ENCODE measurements at regions not wholly inside any gene's neighbourhood (a gene's known extent, or its start where the extent isn't known, plus 50 kb on each side); places are given as distances from the start of the nearest gene placed in this dataset.
"Not testable (repeated sequence)": the region's sequence is repeated elsewhere in the genome, so short reads cannot be mapped to it uniquely, and the experiment has no call there.

- DNase-seq (ENCODE audit: low spot score in 2 of 2) (no peak), FAIRE-seq (no peak)
Measured at GRCh38 chr14:86790408-86791364, 1202.3 kb downstream of the GALC start.

- DNase-seq (ENCODE audit: low spot score in 2 of 2) (no peak), FAIRE-seq (no peak)
Measured at GRCh38 chr14:86788224-86788623, 1204.8 kb downstream of the GALC start.

- FAIRE-seq (no peak), DNase-seq (ENCODE audit: low spot score in 2 of 2) (no peak)
Measured at GRCh38 chr14:86787717-86788116, 1205.3 kb downstream of the GALC start.

GRCh38 chr14:86782092-86782580 is 1210.8 kb downstream of the GALC start:
- DNase-seq (ENCODE audit: low spot score in 2 of 2), result no peak
- no peak for FAIRE-seq

DNA sequence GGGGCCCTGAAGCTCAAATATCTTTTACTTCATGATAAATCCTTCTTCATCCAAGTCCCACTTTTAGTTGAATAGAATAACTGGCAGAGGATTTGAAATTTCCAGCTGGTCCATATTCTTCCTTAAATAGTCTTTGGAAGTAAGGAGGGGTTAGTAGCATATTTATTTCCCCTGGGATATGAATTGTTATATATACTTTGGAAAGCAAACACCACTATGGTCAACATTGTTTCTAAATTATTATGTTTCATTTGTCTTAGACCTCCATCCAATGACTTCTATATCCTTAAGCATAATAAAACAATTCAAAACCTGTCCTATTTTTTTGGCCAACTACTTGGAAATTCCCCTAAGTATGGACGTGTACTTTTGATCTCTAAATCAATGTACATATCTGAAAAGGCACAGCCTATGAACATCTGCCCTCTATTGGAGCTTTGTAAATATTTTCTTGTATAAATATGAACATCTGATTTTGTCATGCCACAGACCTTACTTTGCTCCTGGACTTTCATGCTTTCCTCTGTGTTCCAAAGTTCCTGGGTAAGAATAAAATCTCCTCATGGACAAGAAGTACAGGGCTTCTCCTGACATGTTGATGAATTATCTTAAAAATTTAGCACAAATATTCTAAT is 1212.0 kb downstream of the GALC start:
- FAIRE-seq (no peak), DNase-seq (ENCODE audit: low spot score in 2 of 2) (no peak)

- no peak for FAIRE-seq
Measured at GRCh38 chr14:86780461-86780860, 1212.5 kb downstream of the GALC start.

GRCh38 chr14:86779416-86779815 is 1213.6 kb downstream of the GALC start:
- FAIRE-seq (no peak), DNase-seq (ENCODE audit: low spot score in 2 of 2) (no peak)

More at GRCh38 chr14:86780461-86780860, 1212.5 kb downstream of the GALC start:
- no peak for DNase-seq (ENCODE audit: low spot score in 2 of 2)

DNA sequence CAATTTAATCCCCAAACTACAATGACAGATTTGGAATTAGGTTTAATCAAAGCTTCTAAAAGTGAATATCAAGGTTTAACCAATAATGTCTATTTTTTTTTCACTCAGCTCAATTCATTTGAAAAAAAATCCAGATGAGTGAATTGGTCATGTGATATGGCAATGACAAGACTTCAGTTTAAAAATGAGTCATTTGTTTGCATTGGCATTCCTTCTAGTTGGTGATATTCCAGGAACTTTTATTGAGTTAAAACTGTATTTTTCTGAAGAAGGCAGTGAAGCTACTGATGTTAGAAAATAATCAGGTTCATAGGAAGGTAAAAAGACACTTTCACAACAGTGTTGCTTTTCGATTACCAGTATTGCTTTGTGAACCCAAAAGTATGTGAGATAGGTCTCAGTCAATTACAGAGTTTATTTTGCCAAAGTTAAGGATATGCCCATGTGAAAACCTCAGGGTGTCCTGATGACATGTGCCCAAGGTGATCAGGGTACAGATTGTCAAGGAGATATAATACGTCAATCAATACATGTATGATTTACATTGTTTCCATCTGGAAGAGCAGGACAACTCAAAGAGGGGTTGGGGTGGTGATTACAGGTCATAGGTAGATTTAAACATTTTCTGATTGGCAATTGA is 1214.9 kb downstream of the GALC start:
- FAIRE-seq (no peak), DNase-seq (ENCODE audit: low spot score in 2 of 2) (no peak)

- DNase-seq (ENCODE audit: low spot score in 2 of 2); FAIRE-seq: not testable (repeated sequence)
Measured at GRCh38 chr14:86775896-86776295, 1217.1 kb downstream of the GALC start.

DNA sequence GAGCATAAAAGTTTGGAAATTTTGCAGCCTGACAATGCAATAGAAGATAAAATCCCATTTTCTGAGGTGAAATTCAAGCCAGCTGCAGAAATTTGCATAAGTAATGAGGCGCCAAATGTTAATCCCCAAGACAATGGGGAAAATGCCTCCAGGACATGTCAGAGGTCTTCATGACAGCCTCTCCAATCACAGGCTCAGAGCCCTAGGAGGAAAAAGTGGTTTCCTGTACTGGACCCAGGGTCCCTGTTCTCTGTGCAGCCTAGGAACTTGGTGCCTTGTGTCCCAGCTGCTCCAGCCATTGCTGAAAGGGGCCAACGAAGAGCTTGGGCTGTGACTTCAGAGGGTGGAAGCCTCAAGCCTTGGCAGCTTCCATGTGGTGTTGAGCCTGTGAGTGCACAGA is 1218.1 kb downstream of the GALC start:
- FAIRE-seq (no peak), DNase-seq (ENCODE audit: low spot score in 2 of 2) (no peak)

DNA sequence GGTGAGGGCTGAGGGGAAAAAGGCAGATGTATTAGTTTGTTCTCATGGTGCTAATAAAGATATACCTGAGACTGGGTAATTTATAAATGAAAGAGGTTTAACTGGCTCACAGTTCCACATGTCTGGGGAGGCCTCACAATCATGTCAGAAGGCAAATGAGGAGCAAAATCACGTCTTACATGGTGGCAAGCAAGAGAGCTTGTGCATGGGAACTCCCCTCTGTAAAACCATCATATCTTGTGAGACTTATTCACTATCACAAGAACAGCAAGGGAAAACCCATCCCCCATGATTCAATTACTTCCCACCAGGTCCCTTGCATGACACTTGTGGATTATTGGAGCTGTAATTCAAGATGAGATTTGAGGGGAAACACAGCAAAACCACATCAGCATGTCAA is 1220.9 kb downstream of the GALC start:
- DNase-seq (ENCODE audit: low spot score in 2 of 2) (no peak), FAIRE-seq (no peak)

GRCh38 chr14:86770186-86770585 is 1222.8 kb downstream of the GALC start:
- no peak for FAIRE-seq
- DNase-seq (ENCODE audit: low spot score in 2 of 2), result no peak

DNA sequence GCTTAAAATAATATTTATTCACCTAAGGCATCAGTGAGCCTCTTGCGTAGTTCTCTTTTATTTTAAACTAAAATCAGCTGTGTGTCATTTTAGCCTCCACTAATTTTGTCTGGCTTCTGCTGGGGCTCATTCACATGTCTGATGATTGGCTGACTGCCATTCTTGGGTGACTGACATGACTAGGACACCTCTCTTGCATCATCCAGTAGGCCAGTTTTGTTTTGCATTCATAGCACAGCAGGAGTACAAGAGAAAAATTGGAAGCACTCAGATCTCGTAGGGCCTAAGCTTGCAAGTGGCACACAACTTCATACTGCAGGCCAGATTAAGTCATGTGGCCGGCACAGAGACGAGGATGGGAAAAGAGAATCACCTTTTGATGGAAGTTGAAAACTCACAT is 1226.5 kb downstream of the GALC start:
- FAIRE-seq, result no peak
- DNase-seq (ENCODE audit: low spot score in 2 of 2), result no peak

- FAIRE-seq, result no peak
Measured at GRCh38 chr14:86761611-86762010, 1231.4 kb downstream of the GALC start.

DNA sequence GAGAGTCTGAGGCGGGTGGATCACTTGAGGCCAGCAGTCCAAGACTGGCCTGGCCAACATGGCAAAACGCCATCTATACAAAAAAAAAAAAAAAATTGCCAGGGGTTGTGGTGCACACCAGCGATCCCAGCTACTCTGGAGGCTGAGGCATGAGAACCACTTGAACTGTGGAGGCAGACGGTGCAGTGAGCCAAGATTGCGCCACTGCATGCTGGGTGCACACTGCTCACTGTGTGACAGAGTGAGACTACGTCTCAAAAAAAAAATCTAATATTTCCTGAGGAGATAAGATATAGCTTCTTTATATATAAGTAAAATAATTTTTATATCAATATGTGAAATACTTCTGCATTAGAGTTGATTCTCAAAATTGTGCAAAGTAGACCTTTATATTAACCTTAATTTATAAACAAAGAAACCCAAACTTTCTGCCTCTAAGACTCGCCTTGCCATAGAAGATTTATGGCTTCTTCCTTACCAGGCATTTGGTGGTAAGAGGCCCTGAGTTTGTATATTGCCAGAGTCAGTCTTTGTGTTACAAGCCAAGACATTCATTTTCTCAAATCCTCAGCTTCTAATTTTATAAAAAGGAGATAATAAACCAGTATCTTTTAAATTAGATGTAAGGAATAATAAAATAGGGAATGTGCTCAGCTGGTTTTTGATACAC is 1226.7 kb downstream of the FLRT2 start:
- DNase-seq (ENCODE audit: low spot score in 2 of 2) (no peak), FAIRE-seq (no peak)

More at GRCh38 chr14:86761611-86762010, 1231.4 kb downstream of the GALC start:
- no peak for DNase-seq (ENCODE audit: low spot score in 2 of 2)

GRCh38 chr14:86750488-86750887 is 1220.5 kb downstream of the FLRT2 start:
- FAIRE-seq, result not testable (repeated sequence)

DNA sequence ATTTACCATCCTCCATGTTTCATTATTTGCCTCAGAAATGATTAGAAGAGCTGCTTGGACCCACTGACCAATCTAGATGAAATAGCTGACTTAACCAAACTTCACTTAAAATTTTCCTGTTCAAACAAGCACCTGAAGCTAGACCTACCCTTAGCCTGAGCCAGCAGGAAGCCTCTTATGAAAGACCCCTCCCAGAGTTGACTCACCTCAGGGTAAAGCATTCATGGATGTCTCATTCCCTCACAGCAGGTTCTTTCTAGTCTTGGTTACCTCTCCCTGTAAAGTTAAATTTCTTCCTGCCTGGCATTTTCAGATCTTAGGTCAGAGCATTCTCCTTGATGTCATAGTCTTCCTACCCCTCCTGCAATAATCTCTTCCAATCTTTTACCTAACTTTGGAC is 1209.8 kb downstream of the FLRT2 start:
- DNase-seq (ENCODE audit: low spot score in 2 of 2), result no peak
- FAIRE-seq, result no peak

More at GRCh38 chr14:86750488-86750887, 1220.5 kb downstream of the FLRT2 start:
- not testable (repeated sequence) for DNase-seq (ENCODE audit: low spot score in 2 of 2)

- not testable (repeated sequence) for DNase-seq (ENCODE audit: low spot score in 2 of 2); FAIRE-seq
Measured at GRCh38 chr14:86731427-86731826, 1201.5 kb downstream of the FLRT2 start.

DNA sequence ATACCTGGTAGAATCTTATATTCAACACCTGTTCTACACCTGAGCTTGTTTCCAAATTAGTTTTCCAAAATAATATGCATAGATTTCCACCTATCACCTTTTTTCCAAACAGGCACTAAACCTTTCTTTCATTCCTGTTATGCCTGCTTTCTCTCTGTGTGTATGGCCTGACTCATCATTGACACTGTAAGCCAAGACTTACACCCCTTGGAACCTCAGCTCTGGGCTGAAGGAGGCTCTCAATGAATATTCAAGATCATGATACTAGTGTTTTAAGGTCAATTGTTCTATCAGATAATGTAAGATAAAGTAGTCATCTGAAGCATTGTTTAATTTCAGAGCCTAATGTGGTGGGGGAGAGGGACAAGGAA is 1193.3 kb downstream of the FLRT2 start:
- DNase-seq (ENCODE audit: low spot score in 2 of 2), result no peak
- FAIRE-seq, result no peak

- DNase-seq (ENCODE audit: low spot score in 2 of 2) (no peak), FAIRE-seq (no peak)
Measured at GRCh38 chr14:86722612-86723253, 1192.8 kb downstream of the FLRT2 start.

Data from frontal cortex (tissue), 3 donors.